Panc1 (cell line): ENCODE measurements at regions not wholly inside any gene's neighbourhood (a gene's known extent, or its start where the extent isn't known, plus 50 kb on each side); places are given as distances from the start of the nearest gene placed in this dataset.

ENCODE experiments used
- ATAC-seq: fragments of 200-7000 bp; cut with Tn5 transposase; 2 replicates; pipeline ENCODE4 v1.9.1; 2020; ENCODE audit warnings: mild to moderate bottlenecking, moderate library complexity
- BruUV-seq: library from RNA; stranded (reverse); fragments of 400-500 nt; replicated peaks from 2 replicates; lab custom pipeline; 2021; lab: Mats Ljungman, UMichigan
- CTCF ChIA-PET: fragments of 300-600 bp; sonication (Branson Sonifier 250); formaldehyde crosslinking; loops from one replicate; lab custom pipeline; 2022; ENCODE audit warnings: antibody characterized with exemption; lab: Charles Lee
- POLR2A ChIA-PET: fragments of 300-600 bp; sonication (Branson Sonifier 250); formaldehyde crosslinking; loops from one replicate; lab custom pipeline; 2022; ENCODE audit warnings: antibody characterized with exemption; lab: Charles Lee
- DNase-seq: peaks from one replicate; pipeline ENCODE4 v3.0.0-alpha.2; 2010; ENCODE audit warnings: low read depth, low spot score
- H3K27ac ChIP-seq: 2 replicates; pipeline ENCODE4 v1.5.1; 2011; ENCODE audit warnings: mild to moderate bottlenecking, low read length, inconsistent platforms
- H3K27me3 ChIP-seq: fragments of 200-500 bp; sonication (Bioruptor generic); 2 replicates; pipeline ENCODE4 v1.6.0; 2014; ENCODE audit warnings: low read length, inconsistent platforms; ENCODE audit not compliant: control insufficient read depth, insufficient read depth
- H3K36me3 ChIP-seq: fragments of 200-500 bp; sonication (Bioruptor generic); 2 replicates; pipeline ENCODE4 v1.5.1; 2014; ENCODE audit warnings: inconsistent platforms, mild to moderate bottlenecking, low read length, moderate library complexity; ENCODE audit not compliant: control insufficient read depth, insufficient read depth
- H3K4me1 ChIP-seq: 2 replicates; pipeline ENCODE4 v1.5.1; 2011; ENCODE audit warnings: inconsistent platforms, mild to moderate bottlenecking, low read length, moderate library complexity; ENCODE audit not compliant: control insufficient read depth, insufficient read depth
- H3K4me3 ChIP-seq, 2 experiments: 2 replicates each; pipeline ENCODE4 v1.5.1; 2011 to 2012; ENCODE audit warnings: low read depth in 2 of 2, low read length in 2 of 2, mild to moderate bottlenecking in 2 of 2, inconsistent platforms in 1 of 2, moderate library complexity in 1 of 2
- H3K9me3 ChIP-seq: fragments of 200-500 bp; sonication (Bioruptor generic); 2 replicates; pipeline ENCODE4 v1.5.1; 2014; ENCODE audit warnings: low read depth, mild to moderate bottlenecking, inconsistent platforms, low read length, moderate library complexity; ENCODE audit not compliant: control insufficient read depth, insufficient read depth
- CTCF ChIP-seq: fragments of 450-650 bp; IDR thresholded peaks from 2 replicates; pipeline ENCODE4 v1.5.1; 2017; ENCODE audit warnings: mild to moderate bottlenecking
- POLR2AphosphoS5 ChIP-seq: IDR thresholded peaks from 2 replicates; pipeline ENCODE4 v1.6.1; 2012; ENCODE audit warnings: mild to moderate bottlenecking, low read depth, low read length, moderate library complexity
- SIN3A ChIP-seq: IDR thresholded peaks from 2 replicates; pipeline ENCODE4 v1.6.1; 2012; ENCODE audit warnings: low read depth, mild to moderate bottlenecking, low read length, moderate library complexity, borderline replicate concordance; ENCODE audit not compliant: insufficient read depth
- TCF7L2 ChIP-seq: IDR thresholded peaks from 2 replicates; pipeline ENCODE4 v1.6.1; 2011; ENCODE audit warnings: mild to moderate bottlenecking, low read depth, low read length, inconsistent platforms
- in situ Hi-C: cut with HindIII; loops from 2 replicates; pipeline ENCODE4 v1.10.0; 2016; ENCODE audit warnings: low sequenced_read_pairs, low pct_unique_long_range_greater_than_20kb
- intact Hi-C: fragments of 100-400 bp; cut with micrococcal nuclease; formaldehyde crosslinking; loops from one replicate; pipeline ENCODE4 v1.10.0; 2022; ENCODE audit not compliant: unreplicated experiment
- TF ChIP-seq, protein P1 (sequence below), 2 experiments: IDR thresholded peaks; 2 replicates each; pipeline ENCODE4 v1.6.1; 2011 to 2012; ENCODE audit warnings: low read depth in 2 of 2, control low read depth in 1 of 2, low read length in 1 of 2, mild to moderate bottlenecking in 1 of 2, moderate library complexity in 1 of 2; ENCODE audit not compliant: insufficient read depth in 1 of 2

GRCh38 chr6:141024526-141024925 is 1108.2 kb upstream of the GJE1 start:
- POLR2A ChIA-PET: no interaction called here

DNA sequence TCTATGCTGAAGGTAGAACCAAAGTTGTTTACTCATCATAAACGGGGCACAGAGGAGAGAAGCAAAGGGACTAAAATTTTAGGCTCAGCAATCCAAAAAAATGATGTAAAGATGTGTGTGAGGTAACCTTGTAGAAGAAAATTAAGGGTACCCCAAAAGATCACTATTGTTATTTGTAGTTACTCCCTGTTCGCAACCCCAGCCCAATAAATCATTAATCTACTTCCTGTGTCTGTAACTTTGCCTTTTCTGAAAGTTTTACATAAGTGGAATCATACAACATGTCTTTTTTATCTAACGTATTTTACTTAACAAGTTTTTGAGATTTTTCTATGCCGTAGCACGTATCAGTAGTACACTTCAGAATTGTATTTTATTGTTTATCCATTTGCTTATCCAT is 1114.8 kb upstream of the GJE1 start:
- no TSS peak for BruUV-seq
- no peaks in the 10 kb centered on the region for H3K36me3 ChIP-seq
- CTCF ChIA-PET: no interaction called here

More at GRCh38 chr6:141024526-141024925, 1108.2 kb upstream of the GJE1 start:
- Histone ChIP-seq H3K9me3 (no peaks in the 10 kb centered on the region), H3K27me3 (no peaks in the 10 kb centered on the region), H3K4me1 (no peaks in the 10 kb centered on the region), H3K4me3 (no peak overlapping the region), H3K27ac (no peak overlapping the region), H3K36me3 (no peaks in the 10 kb centered on the region)
- DNase-seq: no peak
- no TSS peak for BruUV-seq
- ATAC-seq: no peak
- CTCF ChIA-PET: no interaction called here
- in situ Hi-C loops (no loop called here), intact Hi-C loops (no loop called here)
- TF ChIP-seq, protein P1, sequence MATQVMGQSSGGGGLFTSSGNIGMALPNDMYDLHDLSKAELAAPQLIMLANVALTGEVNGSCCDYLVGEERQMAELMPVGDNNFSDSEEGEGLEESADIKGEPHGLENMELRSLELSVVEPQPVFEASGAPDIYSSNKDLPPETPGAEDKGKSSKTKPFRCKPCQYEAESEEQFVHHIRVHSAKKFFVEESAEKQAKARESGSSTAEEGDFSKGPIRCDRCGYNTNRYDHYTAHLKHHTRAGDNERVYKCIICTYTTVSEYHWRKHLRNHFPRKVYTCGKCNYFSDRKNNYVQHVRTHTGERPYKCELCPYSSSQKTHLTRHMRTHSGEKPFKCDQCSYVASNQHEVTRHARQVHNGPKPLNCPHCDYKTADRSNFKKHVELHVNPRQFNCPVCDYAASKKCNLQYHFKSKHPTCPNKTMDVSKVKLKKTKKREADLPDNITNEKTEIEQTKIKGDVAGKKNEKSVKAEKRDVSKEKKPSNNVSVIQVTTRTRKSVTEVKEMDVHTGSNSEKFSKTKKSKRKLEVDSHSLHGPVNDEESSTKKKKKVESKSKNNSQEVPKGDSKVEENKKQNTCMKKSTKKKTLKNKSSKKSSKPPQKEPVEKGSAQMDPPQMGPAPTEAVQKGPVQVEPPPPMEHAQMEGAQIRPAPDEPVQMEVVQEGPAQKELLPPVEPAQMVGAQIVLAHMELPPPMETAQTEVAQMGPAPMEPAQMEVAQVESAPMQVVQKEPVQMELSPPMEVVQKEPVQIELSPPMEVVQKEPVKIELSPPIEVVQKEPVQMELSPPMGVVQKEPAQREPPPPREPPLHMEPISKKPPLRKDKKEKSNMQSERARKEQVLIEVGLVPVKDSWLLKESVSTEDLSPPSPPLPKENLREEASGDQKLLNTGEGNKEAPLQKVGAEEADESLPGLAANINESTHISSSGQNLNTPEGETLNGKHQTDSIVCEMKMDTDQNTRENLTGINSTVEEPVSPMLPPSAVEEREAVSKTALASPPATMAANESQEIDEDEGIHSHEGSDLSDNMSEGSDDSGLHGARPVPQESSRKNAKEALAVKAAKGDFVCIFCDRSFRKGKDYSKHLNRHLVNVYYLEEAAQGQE (IDR thresholded peaks at IDR 0.05; ENCODE audit: insufficient read depth in 1 of 2, low read depth in 2 of 2, low read length in 1 of 2): no peak
- no peak for TF ChIP-seq CTCF
- no peak for TF ChIP-seq TCF7L2
- no peak for TF ChIP-seq SIN3A

More for the DNA sequence above, 1114.8 kb upstream of the GJE1 start:
- in situ Hi-C loops: no loop called here
- no peaks in the 10 kb centered on the region for H3K9me3 ChIP-seq
- no peaks in the 10 kb centered on the region for H3K27me3 ChIP-seq
- no peaks in the 10 kb centered on the region for H3K4me1 ChIP-seq
- TF ChIP-seq POLR2AphosphoS5 (no peak), SIN3A (no peak), CTCF (no peak), TCF7L2 (no peak)
- TF ChIP-seq, protein P1 (IDR thresholded peaks at IDR 0.05; ENCODE audit: insufficient read depth in 1 of 2, low read depth in 2 of 2, low read length in 1 of 2): no peak
- POLR2A ChIA-PET: interaction anchor here (0.6 kb wide), 1 partner anchor 29 kb away, joined by 3 read pairs; no protein-coding TSS in a partner anchor
- DNase-seq (no peak), ATAC-seq (no peak)
- no peak overlapping the region for H3K4me3 ChIP-seq
- H3K27ac ChIP-seq: no peak overlapping the region
- intact Hi-C loops: no loop called here
